HG03457 (cell line): ENCODE measurements at regions not wholly inside any gene's neighbourhood (a gene's known extent, or its start where the extent isn't known, plus 50 kb on each side); places are given as distances from the start of the nearest gene placed in this dataset.

Experiments
- ATAC-seq: cut with Tn5 transposase; IDR thresholded peaks from one replicate; pipeline ENCODE4 v1.9.1; 2021; ENCODE audit warnings: moderate number of reproducible peaks; ENCODE audit not compliant: unreplicated experiment

DNA sequence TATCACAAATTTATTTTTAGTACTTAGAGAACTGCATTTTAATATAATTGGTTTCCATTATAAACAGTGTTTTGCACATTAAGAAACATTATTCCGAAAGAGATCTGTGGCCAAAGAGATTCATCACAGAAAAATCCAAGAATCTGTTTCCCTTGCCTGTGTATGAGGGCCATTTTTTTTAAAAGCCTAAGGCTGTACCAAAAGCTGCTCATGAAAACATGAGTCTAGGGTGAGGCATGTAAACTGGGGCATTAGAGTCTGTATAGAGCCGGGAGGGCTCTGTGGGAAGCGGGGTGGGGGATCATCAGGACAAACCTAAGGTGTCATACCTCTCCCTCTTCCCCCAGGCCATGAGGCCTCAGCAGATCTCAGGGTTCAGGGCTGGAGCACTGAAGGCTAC, 223.8 kb downstream of the FBXO15 start:
- no peak for ATAC-seq

DNA sequence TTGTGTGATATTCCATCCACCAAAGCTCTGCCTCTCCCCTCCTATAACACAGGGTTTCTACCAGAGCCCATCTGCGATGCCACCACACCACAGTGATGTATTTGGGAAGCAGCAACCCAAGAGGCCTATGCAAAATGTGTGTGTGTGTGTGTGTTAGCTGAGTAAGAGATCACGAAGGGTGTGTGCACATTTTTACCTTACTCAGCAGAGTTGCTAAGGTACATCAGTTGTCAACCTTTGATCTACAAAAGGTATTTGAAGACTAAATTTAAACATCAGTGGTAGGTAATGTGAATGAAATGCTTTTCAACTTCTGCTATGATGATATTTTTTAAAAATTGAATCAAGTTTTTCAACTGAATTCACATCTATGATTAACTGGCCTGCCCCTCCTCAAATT, 227.6 kb downstream of the FBXO15 start:
- ATAC-seq = no peak

DNA sequence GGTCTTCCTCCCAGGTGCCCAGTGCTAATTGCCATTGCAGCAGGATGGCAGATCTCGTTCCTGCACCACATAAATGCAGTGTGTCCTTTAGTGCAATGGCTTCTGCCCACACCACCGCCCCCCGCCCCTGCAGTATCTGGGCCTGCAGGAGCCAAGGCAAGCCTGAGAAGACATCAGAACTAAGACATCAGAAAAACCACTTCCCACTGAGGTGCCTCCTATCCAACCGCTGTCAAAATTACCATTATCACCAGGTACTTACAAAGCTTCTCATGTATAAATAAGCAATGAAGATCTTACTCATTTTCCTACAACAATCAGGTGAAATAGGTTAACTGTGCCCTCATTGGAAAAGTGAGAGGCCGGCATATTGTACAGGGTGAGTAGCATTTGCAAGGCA, 228.8 kb downstream of the FBXO15 start:
- ATAC-seq = no peak

DNA sequence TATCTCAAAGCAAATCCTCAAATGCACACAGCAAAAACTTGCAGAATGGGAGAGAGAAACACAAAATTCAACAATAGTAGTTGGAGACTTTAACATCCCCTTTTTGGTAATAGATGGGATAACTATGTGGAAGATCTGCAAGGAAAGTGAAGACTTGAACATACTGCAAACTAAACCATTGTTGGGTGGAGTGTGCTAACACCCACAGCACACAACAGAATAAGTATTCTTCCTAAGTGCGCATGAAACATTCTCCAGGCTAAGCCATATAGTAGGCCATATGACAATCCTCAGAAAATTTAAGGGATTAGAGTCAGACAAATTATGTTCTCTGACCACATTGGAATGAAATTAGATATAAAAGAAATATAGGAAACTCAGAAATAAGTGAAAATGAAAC, 230.6 kb downstream of the FBXO15 start:
- no peak for ATAC-seq

DNA sequence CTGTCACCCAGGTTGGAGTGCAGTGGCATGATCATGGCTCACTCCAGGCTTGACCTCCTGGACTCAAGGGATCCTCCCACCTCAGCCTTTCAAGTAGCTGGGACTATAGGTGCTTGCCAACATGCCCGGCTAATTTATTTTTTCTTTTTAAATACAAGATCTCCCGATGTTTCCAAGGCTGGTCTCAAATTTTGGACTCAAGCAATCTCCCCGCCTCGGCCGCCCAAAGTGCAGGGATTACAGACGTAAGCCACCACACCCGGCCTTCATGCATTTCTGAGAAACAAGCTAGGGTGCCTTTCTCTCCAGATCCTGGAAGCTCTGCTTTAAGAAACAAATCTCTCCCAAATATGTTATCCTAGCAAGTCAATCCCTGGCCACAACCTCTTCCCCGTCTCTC, 234.1 kb downstream of the FBXO15 start:
- ATAC-seq = no peak

DNA sequence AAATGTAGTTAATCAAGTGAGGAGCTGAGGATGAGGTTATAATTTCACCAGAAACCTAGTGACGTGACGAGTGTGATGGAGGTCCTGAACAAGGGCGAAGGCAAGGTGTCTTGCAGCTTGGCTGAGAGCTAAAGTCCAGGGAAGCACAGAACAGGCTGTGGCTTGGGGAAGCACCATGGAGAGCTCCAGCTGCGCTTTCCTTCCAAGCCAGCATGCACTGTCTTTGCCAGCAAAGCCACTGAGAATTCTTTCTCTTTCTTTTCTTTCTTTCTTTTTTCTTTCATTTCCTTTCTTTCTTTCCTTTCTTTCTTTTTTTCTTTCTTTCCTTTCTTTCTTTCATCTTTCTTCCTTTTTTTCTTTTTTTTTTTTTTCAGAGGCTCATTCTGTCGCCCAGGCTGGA, 239.3 kb downstream of the FBXO15 start:
- ATAC-seq = no peak

DNA sequence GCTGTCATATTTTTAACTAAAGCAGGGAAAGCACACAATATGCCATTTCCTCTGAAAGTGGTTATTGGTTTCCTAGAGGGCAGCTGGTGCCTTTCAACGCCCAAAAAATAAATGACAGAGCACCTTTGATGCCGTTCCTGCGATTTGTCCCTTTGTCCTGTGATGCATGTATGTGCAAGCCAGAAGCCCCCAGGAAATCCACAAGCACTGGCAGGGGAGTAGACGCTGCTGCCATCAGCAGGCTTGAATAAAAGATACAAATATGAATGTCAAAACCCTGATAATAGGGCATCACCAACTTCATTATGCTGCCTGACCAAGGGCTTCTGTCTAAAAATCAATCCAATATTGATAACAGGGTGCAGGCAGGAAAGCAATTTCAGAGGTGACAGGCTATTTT, 246.1 kb downstream of the FBXO15 start:
- no peak for ATAC-seq

DNA sequence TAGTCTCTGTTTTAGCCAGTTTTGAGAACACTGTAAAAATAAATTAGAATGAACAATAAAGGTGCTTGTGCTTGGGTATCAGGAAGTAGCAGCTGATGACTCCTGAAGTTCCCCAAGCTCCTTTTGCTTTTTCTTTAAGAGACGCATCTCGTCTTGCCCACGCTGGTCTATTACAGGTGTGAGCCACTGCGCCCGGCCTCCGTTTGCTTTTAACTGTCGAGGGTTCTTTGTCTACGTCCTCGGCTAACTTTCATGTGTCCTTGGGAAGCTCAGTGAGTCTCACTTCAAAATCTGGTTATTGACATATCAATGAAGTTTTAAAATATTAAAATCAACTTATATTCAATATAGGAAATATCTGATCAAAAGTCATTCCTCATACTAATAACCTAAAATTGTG, 246.5 kb downstream of the FBXO15 start:
- no peak for ATAC-seq

DNA sequence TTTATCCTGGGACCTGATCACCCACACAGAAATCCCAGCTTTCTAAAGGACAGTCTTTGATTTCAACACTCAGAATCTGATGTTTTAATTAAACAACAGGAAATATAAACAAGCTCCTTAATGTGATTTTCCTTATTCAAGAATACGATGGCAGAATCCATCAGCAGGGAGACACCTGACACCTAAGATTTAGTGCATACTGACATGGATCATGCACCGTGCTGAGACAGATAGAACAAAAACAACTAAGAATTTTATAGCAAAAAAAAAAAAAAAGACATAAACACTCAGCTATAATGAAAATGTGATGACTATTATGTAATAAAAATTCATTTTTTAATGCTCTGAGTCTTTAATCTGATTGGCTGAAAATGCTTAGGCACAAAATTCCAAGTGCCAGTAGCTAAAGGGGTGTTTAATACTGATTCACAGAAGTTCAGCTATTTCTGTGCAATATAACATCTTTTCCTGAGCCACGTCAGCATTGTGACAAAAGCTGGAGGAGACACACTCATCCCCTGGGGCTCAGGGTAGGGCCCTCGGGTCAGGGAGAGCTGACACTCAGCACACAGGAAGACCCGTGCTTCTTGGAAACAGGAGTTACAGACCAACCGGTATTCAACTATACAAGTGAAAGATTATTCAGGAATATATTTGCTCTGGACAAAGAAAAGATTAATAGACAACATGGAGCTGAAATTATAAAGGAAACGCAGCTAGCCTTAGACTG, 247.4 kb downstream of the FBXO15 start:
- no peak for ATAC-seq

DNA sequence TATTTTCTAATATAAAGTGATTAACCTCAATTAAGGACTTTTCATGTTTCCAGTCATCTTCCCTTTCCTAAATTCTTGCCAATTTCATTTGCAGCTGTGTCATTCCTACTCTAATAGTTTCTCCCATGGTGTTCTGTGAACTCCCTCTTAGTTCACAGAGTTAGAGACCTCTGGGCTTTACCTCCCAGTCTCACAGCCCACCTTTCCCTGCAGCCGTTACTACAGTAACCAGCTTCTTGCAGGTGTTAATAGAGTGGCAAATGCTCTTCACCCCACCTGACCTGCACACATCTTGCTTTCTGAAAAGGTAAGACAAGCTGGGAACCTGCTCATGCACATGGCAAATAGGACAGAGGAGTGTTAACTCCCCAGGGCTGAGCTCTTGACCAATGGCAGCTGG, 250.1 kb downstream of the FBXO15 start:
- no peak for ATAC-seq

DNA sequence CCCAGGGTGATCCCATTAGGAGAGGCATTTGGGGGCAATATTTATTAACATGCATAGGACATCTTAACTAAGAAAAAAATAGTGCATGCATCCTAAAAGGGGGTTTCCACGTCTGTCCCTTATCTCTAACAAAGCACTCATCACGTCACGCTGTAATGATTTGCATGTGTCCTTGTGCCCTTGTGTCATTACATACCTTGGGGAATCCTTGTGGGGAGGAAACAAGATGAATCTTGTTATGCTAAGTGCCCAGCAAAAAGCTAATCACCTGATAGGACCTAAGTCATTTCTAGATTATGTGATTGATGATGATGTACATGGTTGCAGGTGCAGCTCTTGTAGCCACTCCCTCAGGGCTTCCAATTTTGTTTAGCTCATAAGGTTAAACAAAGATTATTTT, 250.9 kb downstream of the FBXO15 start:
- peak; percentile 57 for ATAC-seq

DNA sequence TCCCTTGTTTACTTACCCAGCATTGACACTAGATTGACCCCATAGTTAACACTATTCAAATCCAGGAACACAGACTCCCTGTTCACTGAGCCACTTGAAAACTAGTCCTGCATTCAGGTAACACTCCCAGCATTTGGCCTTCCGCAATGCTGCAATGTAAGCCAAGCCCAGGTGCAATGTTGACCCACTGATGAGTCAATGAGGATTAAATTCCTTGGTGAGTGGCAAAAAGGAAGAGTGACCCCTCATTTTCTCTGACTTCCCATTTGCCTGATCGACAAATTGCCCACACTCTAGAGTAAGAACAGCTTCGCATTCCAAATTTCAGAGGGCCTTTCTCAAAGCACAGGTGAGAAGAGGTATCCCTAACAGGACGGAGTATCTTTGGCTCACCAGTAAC, 251.9 kb downstream of the FBXO15 start:
- no peak for ATAC-seq

DNA sequence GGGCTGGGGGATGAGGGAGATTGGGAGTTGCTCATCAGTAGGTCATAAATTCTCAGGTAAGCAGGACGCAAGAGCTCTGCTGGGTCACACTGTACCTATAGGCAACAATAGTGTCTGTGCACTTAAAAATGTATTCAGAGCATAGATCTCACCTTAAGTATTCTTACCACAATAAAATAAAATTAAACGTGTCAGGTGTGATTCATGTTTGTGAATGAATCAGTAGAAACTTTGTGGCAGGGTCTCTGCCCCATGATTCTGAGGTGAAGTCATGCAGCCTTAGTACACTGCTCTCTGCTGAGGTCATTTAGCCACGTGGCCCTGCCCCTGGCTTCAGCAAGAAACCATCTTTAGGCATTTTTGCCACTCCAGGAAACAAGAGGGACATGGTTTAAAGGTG, 253.8 kb downstream of the FBXO15 start:
- ATAC-seq = no peak

DNA sequence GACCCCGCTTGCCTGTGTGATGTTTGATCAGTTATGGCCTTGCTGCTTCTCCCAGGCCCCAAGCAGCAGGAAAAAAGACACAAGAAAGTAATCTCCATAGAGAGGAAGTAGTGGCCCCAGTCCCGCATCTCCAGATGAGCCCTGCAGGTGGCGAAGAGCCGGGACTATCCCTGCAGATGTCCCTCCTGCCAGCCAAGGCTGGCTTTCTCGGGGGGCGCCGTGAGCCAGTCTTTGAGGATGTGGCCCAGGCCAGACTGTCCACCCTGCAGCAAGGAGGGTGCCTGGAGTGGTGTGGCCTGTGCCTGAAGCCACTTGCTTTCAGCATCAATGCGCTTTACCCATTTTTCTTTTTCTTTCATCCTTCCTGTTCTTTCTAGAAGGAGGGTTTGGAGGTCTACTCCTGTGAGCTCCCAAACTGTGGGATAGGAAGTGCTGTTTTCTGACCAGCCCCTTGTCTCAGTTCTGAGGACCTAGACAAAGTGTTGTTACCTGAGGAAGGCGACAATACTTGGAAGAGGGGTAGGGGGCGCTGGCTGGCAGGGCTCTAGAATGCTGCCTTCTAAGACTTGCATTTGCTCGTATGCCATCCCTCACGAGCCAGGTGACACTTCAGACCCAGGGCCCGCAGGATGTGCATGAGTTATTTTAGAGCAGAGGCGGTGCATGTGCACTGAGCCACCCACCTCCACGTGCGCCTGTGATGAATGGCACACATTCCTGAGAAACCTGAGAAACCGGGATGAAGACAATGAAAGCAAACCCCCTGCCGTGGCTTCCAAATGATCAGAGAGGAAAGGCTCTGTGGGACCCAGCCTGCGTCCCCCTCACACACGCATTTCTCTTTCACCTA, 255.8 kb downstream of the FBXO15 start:
- no peak for ATAC-seq

DNA sequence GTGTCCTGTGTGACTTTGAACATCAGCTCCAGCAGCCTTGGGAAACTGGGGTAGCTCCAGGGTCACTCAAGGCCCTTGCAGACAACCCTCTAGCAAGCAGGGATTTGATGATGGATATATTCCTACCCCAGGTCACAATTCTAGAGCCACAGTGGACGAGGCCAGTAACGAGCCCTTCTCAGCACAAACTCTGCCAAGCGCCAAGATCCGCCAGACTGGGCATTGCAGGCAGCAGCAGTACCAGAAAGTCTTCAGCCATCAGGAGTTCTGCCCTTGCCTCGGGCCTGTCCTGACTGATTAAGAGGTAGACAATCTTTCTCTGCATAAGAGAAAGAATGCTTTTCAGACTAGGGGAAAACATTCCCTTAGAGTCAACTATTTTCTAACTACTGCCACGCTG, 259.1 kb downstream of the FBXO15 start:
- ATAC-seq = no peak

DNA sequence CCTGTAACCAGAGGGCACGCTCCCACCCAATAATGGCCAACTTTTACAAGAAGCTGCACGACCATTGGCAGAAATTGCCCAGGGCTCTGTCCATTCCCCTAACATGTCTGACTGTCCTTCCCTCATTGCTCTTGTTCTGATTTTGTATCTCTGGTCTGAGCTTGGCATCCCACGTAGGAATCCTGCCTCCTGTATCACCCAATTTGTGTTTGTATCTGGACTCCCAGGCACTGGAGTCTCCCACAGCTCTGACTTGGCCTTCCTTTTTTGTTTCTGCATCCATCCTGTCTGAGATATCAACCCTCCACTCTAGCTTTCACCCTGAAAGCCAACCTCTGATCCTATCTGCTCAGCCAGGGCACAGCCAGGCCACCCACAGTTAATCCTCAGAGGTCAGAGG, 259.8 kb downstream of the FBXO15 start:
- no peak for ATAC-seq

DNA sequence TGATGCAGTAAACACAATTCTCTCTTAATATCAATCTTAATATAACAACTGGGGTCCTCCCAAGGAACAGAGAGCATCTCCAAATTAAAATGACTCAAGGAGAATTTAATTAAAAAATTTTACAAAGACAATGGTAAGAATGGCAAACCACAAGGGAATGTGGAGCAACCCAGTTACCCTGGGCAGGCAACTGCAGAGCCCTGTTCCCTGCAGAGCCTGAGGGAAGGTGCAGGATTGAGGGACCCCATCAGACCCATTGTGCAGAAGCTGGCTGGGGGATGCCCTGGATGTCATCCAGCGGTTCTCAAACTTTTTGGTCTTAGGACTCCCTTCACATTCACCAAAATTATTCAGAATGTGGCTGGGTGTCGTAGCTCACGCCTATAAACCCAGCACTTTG, 262.8 kb downstream of the FBXO15 start:
- ATAC-seq = no peak

DNA sequence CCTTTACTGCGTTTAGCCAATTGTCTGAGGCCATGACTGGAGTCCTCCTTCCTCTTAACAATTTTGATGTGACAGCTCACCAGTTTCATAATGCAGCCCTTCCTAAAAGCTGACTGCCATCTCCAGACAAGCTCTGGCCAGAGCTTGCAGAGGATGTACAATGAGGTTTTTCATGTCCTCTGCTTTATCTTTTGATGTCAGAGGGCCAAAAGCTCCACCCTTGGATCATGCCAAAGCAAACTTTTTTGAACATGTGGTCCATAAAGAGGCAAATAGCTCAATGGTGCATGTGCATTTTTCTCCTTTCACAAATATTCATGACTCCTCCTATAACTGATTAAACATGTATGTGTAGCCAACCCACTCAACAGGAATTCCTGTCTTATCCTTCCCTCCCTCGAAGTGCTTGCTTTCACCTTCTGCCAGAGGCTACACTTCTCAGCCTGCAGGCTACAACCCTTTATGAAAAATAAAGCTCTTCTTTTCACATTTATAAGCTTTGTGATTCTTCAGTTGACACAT, 266.2 kb downstream of the FBXO15 start:
- no peak for ATAC-seq

DNA sequence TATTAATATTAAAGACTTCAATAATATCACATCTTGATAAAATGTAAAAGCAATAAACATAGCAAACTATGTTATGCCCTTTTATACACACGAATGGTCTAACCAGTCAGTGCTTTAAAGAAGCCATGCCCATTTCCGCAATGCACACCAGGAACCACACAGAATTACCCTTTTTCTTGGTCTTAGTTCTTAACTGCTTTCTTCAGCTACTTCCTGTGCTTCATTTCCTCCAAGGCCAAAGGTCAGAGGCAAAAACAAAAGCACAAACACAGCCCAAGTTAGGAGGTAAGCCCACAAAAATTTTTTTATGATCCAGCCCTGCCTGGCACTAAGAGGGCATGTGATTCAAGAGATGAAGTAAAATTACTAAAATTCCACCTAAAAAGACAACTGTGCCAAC, 267.2 kb downstream of the FBXO15 start:
- no peak for ATAC-seq

DNA sequence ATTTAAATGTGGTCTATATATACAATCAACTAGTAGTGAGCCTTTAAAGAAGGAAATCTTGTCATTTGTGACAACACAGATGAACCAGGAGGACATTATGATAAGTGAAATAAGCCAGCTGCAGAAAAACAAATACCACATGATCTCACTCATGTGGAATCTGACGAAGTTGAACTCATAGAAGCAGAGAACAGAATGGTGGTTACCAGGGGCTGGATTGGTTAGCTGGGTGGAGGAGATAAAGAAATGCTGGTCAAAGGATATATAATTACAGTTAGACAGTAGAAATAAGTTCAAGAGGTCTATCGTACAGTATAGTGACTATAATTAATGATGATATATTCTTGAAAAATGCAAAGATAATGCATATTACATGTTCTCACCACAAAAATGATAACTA, 267.9 kb downstream of the FBXO15 start:
- ATAC-seq = no peak

DNA sequence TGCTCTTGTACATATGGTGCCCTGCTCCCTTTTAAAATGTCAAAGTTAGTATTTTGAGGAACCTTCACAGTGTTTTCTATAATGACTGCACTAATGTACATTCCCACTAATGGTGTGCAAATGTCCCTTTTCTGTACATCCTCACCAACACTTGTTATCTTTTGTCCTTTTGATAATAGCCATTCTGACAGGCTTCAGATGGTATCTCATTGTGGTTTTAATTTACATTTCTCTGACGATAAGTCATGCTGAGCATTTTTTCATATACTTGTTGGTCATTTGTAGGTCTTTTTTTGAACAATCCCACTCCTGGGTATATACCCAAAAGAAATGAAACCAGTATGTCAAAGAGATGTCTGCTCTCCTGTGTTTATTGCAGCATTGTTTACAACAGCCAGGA, 268.3 kb downstream of the FBXO15 start:
- no peak for ATAC-seq

DNA sequence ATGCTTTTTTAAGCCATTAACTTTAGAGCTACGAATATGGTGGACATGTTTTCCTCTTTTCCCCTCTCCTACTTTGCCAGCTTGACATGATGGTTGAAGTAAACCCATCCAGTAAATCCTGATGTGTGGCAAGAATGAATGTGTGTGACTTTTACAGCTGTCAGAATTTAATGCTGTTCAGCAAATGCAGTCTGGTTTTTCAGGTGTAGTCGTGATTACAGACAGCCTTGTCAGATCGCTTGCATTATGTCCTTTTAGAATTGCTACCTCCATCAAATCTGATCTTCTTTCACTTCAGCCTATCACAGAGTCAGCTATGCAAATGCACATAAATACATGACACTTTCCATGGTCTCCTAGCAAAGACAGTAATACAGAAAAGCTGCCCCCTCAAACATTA, 278.5 kb downstream of the FBXO15 start:
- ATAC-seq = no peak
